Stomach (tissue), 4 donors: ENCODE measurements at regions not wholly inside any gene's neighbourhood (a gene's known extent, or its start where the extent isn't known, plus 50 kb on each side); places are given as distances from the start of the nearest gene placed in this dataset.

Experiments used
- CTCF ChIP-seq, 7 experiments: fragments of 450-650 bp in 4 of 7; fragments of 200-600 bp in 3 of 7; sonication (generic) in 3 of 7; IDR thresholded peaks; one replicate each; pipeline ENCODE4 v1.5.1; 2016 to 2019; ENCODE audit warnings: antibody characterized with exemption in 7 of 7, control low read depth in 2 of 7, mild to moderate bottlenecking in 1 of 7
- EP300 ChIP-seq: sonication (generic); formaldehyde crosslinking; IDR thresholded peaks from one replicate; pipeline ENCODE4 v1.6.1; 2017; ENCODE audit warnings: antibody characterized with exemption
- POLR2A ChIP-seq, 4 donors: fragments of 450-650 bp; IDR thresholded peaks; one replicate each; pipeline ENCODE4 v1.6.1; 2016; ENCODE audit warnings: antibody characterized with exemption in 4 of 4, control low read depth in 2 of 4, mild to moderate bottlenecking in 1 of 4, moderate library complexity in 1 of 4
- POLR2AphosphoS5 ChIP-seq, 3 donors: sonication (generic); formaldehyde crosslinking; IDR thresholded peaks; one replicate each; pipeline ENCODE4 v1.6.1; 2016; ENCODE audit warnings: antibody characterized with exemption in 3 of 3

GRCh38 chrX:477441-478012 is 90.8 kb upstream of the PPP2R3B start:
- TF ChIP-seq CTCF (IDR thresholded peaks at IDR 0.05) (no peak), EP300 (no peak), POLR2A (IDR thresholded peaks at IDR 0.05) (no peak), POLR2AphosphoS5 (IDR thresholded peaks at IDR 0.05) (no peak)
